SK-N-SH (cell line): ENCODE measurements at regions not wholly inside any gene's neighbourhood (a gene's known extent, or its start where the extent isn't known, plus 50 kb on each side); places are given as distances from the start of the nearest gene placed in this dataset.

Experiments used
- CTCF ChIP-seq: fragments of 200-600 bp; sonication (generic); IDR thresholded peaks from 2 replicates; pipeline ENCODE4 v1.6.1; 2017; ENCODE audit warnings: antibody characterized with exemption, mild to moderate bottlenecking, moderate library complexity
- ELF1 ChIP-seq: IDR thresholded peaks from 2 replicates; pipeline ENCODE4 v1.4.0; 2012
- EP300 ChIP-seq, 2 experiments: IDR thresholded peaks; 2 replicates each; pipeline versions ENCODE4 v1.4.0 to v1.6.1; 2012; ENCODE audit warnings: borderline replicate concordance in 1 of 2, low read depth in 1 of 2, low read length in 1 of 2
- EZH2phosphoT487 ChIP-seq: fragments of 200-600 bp; sonication (generic); IDR thresholded peaks from 2 replicates; pipeline ENCODE4 v1.6.1; 2017; ENCODE audit warnings: low read depth, mixed run types, mild to moderate bottlenecking, antibody characterized with exemption, moderate library complexity, borderline replicate concordance
- FOSL2 ChIP-seq: IDR thresholded peaks from 2 replicates; pipeline ENCODE4 v1.4.0; 2012; ENCODE audit warnings: low read depth, mild to moderate bottlenecking, moderate library complexity, borderline replicate concordance
- FOXJ3 ChIP-seq: sonication (generic); formaldehyde crosslinking; IDR thresholded peaks from 2 replicates; pipeline ENCODE4 v1.5.1; 2020; ENCODE audit warnings: mild to moderate bottlenecking, missing genetic modification reagents
- FOXM1 ChIP-seq: IDR thresholded peaks from 2 replicates; pipeline ENCODE4 v1.4.0; 2012; ENCODE audit warnings: low read depth, mild to moderate bottlenecking
- GABPA ChIP-seq: IDR thresholded peaks from 2 replicates; pipeline ENCODE4 v1.4.0; 2012; ENCODE audit warnings: low read depth, mild to moderate bottlenecking
- POLR2AphosphoS5 ChIP-seq: IDR thresholded peaks from 2 replicates; pipeline ENCODE4 v1.6.1; 2012; ENCODE audit warnings: low read depth, low read length
- SIN3A ChIP-seq: IDR thresholded peaks from 2 replicates; pipeline ENCODE4 v1.6.1; 2012; ENCODE audit warnings: low read depth, mild to moderate bottlenecking, low read length, moderate library complexity, borderline replicate concordance
- SMC3 ChIP-seq: IDR thresholded peaks from 2 replicates; pipeline ENCODE4 v1.6.1; 2012; ENCODE audit warnings: low read depth, low read length, improper control_type of control experiment
- TAF1 ChIP-seq: IDR thresholded peaks from 2 replicates; pipeline ENCODE4 v1.6.1; 2012; ENCODE audit warnings: low read depth, mild to moderate bottlenecking, low read length, moderate library complexity, borderline replicate concordance
- USF2 ChIP-seq: fragments of 150-350 bp; IDR thresholded peaks from 2 replicates; pipeline ENCODE4 v1.6.1; 2017; ENCODE audit warnings: antibody characterized with exemption, low read length, low read depth, borderline replicate concordance
- TF ChIP-seq, protein P1 (sequence below): IDR thresholded peaks from 2 replicates; pipeline ENCODE4 v1.4.0; 2012; ENCODE audit warnings: low read depth

DNA sequence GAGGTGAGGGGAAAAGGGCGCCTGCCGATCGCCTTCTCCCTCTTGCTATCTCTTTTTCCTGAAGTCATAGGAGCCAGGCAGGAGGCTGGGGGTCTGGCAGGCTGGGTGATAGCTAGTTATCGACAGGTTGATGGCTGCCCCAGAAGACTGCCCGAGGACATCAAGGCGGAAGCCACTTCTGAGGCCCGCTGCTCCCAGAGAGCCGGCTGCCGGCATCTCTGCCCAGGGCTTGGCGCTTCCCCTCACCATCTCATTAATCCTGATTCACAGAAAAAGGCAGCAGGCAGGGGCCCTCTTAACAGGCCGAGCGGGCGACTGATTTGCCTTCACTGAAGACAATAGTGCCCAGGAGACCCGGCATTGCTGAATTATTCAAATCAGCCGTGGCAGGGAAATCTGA is 124.2 kb downstream of the MIAT start:
- TF ChIP-seq CTCF: no peak
- TF ChIP-seq POLR2AphosphoS5: no peak
- TF ChIP-seq SMC3: no peak
- no peak for TF ChIP-seq USF2
- no peak for TF ChIP-seq EP300 (IDR thresholded peaks at IDR 0.05; ENCODE audit: borderline replicate concordance in 1 of 2, low read depth in 1 of 2, low read length in 1 of 2)
- TF ChIP-seq FOSL2: no peak
- no peak for TF ChIP-seq SIN3A
- TF ChIP-seq FOXM1: no peak
- no peak for TF ChIP-seq EZH2phosphoT487
- TF ChIP-seq ELF1: no peak
- TF ChIP-seq, protein P1, sequence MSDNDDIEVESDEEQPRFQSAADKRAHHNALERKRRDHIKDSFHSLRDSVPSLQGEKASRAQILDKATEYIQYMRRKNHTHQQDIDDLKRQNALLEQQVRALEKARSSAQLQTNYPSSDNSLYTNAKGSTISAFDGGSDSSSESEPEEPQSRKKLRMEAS: no peak
- TF ChIP-seq GABPA: no peak
- TF ChIP-seq FOXJ3 (CRISPR knock-in tag): no peak
- no peak for TF ChIP-seq TAF1
